Osteocyte (in vitro differentiated cells): ENCODE measurements at regions not wholly inside any gene's neighbourhood (a gene's known extent, or its start where the extent isn't known, plus 50 kb on each side); places are given as distances from the start of the nearest gene placed in this dataset.

ENCODE experiments used
- DNase-seq: peaks from one replicate; pipeline ENCODE4 v3.0.0; 2021; ENCODE audit warnings: mixed read lengths; ENCODE audit not compliant: unreplicated experiment; ENCODE audit errors: extremely low spot score
- H3K27ac Mint-ChIP-seq: one replicate; pipeline ENCODE4 v1.8.0; 2021; ENCODE audit warnings: mild to moderate bottlenecking, mixed read lengths; ENCODE audit not compliant: unreplicated experiment
- H3K27me3 Mint-ChIP-seq: one replicate; pipeline ENCODE4 v1.8.0; 2021; ENCODE audit warnings: mixed read lengths; ENCODE audit not compliant: unreplicated experiment
- H3K36me3 Mint-ChIP-seq: one replicate; pipeline ENCODE4 v1.8.0; 2021; ENCODE audit warnings: mixed read lengths; ENCODE audit not compliant: unreplicated experiment
- H3K4me1 Mint-ChIP-seq: one replicate; pipeline ENCODE4 v1.8.0; 2021; ENCODE audit warnings: mixed read lengths; ENCODE audit not compliant: unreplicated experiment
- H3K4me3 Mint-ChIP-seq: one replicate; pipeline ENCODE4 v1.8.0; 2021; ENCODE audit warnings: mild to moderate bottlenecking, moderate library complexity, mixed read lengths; ENCODE audit not compliant: unreplicated experiment
- H3K9me3 Mint-ChIP-seq: one replicate; pipeline ENCODE4 v1.8.0; 2021; ENCODE audit warnings: mixed read lengths; ENCODE audit not compliant: unreplicated experiment
- TF ChIP-seq, protein P1 (sequence below): fragments of 200-600 bp; sonication (generic); IDR thresholded peaks from 2 replicates; pipeline ENCODE4 v1.5.0; 2021; ENCODE audit warnings: antibody characterized with exemption, mild to moderate bottlenecking, moderate library complexity

DNA sequence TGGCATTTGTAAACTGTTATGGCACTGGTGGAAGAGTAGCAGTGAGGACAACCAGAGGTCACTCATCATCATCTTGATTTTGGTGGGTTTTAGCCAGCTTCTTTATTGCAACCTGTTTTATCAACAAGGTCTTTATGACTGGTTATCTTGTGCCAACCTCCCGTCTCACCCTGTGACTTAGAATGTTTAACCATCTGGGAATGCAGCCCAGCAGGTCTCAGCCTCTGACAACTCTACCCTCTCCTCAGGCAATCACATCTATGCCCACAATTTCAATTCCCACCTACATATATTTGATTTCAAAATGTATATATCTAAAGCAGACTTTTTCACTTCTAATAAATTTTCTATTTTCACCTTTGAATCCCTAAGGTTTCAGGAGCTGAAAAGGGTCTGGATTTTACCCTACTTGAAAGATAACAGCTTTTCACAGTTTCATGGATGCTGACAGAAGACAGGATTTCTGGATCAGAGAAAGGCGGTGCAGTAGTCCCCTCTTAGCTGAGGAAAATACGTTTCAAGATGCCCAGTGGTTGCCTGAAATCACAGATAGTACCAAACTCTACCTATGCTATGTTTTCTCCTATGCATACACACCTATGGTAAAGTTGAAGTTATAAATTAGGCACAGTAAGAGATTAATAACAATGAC, 1171.8 kb downstream of the DIAPH3 start:
- Mint-ChIP-seq H3K27me3 (no peaks in the 10 kb centered on the region), H3K36me3 (no peaks in the 10 kb centered on the region), H3K4me1 (peaks cover 9% of the 10 kb centered on the region), H3K27ac (no peak overlapping the region), H3K4me3 (no peak overlapping the region), H3K9me3 (no peaks in the 10 kb centered on the region)
- DNase-seq, result no peak
- TF ChIP-seq, protein P1, sequence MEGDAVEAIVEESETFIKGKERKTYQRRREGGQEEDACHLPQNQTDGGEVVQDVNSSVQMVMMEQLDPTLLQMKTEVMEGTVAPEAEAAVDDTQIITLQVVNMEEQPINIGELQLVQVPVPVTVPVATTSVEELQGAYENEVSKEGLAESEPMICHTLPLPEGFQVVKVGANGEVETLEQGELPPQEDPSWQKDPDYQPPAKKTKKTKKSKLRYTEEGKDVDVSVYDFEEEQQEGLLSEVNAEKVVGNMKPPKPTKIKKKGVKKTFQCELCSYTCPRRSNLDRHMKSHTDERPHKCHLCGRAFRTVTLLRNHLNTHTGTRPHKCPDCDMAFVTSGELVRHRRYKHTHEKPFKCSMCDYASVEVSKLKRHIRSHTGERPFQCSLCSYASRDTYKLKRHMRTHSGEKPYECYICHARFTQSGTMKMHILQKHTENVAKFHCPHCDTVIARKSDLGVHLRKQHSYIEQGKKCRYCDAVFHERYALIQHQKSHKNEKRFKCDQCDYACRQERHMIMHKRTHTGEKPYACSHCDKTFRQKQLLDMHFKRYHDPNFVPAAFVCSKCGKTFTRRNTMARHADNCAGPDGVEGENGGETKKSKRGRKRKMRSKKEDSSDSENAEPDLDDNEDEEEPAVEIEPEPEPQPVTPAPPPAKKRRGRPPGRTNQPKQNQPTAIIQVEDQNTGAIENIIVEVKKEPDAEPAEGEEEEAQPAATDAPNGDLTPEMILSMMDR, result no peak

DNA sequence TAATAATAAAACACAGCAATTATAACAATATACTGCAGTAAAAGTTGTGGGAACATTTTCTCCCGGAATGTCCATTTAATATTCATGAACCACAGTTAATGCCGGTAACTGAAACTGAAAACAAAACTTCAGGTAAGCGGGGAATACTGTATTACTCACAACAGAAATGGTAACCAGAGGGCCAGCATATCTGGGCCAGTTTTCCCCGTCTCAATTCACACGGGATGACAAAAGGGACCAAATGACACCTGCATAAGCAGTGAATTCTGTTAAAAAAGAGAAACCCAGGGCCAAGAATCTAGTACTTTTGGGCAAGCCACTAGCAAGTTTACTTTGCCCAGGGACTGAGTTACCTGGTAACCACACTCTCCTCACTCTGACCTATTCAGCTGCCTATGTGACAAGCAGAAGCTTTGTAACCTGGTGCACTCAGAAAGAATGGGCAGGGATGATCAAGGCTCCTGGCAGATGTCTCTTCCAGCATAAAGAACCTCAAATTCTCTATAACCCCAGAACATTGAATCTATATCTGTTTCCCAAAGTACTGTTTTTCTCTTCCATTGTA, 1171.2 kb downstream of the DIAPH3 start:
- Mint-ChIP-seq H3K4me1 (peaks cover 9% of the 10 kb centered on the region), H3K4me3 (no peak overlapping the region), H3K9me3 (no peaks in the 10 kb centered on the region), H3K36me3 (no peaks in the 10 kb centered on the region), H3K27ac (no peak overlapping the region), H3K27me3 (no peaks in the 10 kb centered on the region)
- no peak for DNase-seq
- TF ChIP-seq, protein P1, result no peak

DNA sequence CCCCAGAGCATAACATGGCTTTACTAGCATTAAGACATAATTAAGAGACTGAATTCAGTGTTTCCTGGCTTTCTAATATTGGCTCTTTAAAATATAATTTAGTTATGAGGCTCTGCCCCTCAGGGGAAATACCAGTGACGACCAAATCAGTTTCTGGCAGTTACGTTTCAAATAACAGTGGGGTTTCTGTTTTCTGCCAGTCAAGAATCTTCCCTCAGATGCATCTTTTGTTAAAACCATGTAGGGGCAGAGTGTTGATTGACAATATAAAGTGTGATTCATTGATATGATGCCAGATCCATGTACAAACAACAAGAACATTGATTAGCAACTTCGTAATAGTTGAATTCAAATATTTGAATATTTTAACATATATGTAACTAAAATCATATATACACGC, 1169.7 kb downstream of the DIAPH3 start:
- no peak for DNase-seq
- Mint-ChIP-seq H3K27me3 (no peaks in the 10 kb centered on the region), H3K36me3 (no peaks in the 10 kb centered on the region), H3K4me3 (no peak overlapping the region), H3K9me3 (no peaks in the 10 kb centered on the region), H3K4me1 (peaks cover 9% of the 10 kb centered on the region), H3K27ac (no peak overlapping the region)
- TF ChIP-seq, protein P1, result no peak

DNA sequence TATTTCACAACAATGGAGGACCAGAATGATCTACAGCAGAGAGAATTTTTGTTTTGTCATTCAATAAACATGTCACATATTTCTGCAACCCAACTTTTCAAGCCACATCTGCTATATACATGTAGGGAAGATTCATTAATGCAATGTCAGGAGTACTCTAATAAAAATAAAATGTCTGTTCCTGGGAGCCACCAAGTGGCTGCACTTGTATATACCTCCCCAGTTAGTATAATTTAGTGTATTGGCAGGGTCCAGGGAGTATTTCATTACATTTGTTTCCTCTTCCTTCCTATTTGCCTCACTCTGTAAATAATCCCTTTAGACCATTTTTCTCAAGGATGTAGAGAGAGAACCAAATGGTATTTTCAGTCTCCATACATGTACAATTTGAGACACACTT, 1169.0 kb downstream of the DIAPH3 start:
- peaks cover 3% of the 10 kb centered on the region for H3K27me3 Mint-ChIP-seq
- TF ChIP-seq, protein P1, result peak; percentile 31
- H3K27ac Mint-ChIP-seq, result no peak overlapping the region
- H3K4me3 Mint-ChIP-seq, result no peak overlapping the region
- H3K36me3 Mint-ChIP-seq, result no peaks in the 10 kb centered on the region
- DNase-seq, result no peak
- H3K4me1 Mint-ChIP-seq, result peaks cover 8% of the 10 kb centered on the region
- no peaks in the 10 kb centered on the region for H3K9me3 Mint-ChIP-seq

DNA sequence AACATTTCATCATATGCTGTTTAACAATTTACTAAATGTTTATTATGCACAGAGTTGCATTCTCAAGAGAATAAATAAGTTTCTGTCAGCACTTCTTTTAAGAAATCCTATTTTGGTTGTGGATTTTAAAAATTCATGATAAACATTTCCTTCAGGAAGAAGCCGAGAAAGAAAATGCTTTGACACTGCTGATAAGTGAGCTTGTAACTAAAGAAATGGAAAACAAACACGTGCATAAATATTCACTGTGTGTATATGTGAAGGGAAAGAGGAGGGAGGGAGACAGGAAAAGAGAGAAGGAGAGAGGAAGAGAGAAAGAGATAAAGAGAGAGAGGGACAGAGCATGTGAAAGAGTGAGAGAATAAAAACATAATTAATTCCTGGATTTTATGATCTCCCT, 1165.0 kb downstream of the DIAPH3 start:
- Mint-ChIP-seq H3K9me3 (no peaks in the 10 kb centered on the region), H3K27me3 (peaks cover 5% of the 10 kb centered on the region), H3K4me3 (no peak overlapping the region), H3K27ac (no peak overlapping the region), H3K36me3 (no peaks in the 10 kb centered on the region), H3K4me1 (peaks cover 2% of the 10 kb centered on the region)
- DNase-seq, result no peak
- TF ChIP-seq, protein P1, result no peak
